C4-2B (cell line): ENCODE measurements at regions not wholly inside any gene's neighbourhood (a gene's known extent, or its start where the extent isn't known, plus 50 kb on each side); places are given as distances from the start of the nearest gene placed in this dataset.

Source experiments
- ZFX ChIP-seq: fragments of 450-650 bp; IDR thresholded peaks from 2 replicates; pipeline ENCODE4 v1.6.1; 2017
- TF ChIP-seq, protein P1 (sequence below): fragments of 450-650 bp; conservative IDR thresholded peaks from 2 replicates; pipeline ENCODE4 v1.5.1; 2017; ENCODE audit warnings: mild to moderate bottlenecking

DNA sequence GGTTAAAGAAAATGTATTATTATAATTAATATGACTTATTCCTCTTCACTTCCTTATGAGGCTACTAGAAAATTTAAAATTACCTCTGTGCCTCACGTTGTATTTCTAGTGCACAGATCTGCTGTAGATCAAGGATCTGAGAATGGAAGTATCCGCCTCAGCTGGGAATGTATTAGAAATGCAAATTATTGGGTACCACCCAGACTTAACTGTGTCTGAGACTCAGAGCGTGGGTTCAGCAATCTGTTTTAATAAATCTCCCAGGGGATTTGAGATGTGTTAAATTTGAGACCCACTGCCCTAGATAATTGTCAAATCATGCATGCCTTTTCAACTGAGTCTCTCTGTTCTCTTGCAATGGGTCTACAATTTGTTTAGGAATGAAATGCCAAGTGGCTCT, 658.0 kb upstream of the NOX3 start:
- TF ChIP-seq, protein P1, sequence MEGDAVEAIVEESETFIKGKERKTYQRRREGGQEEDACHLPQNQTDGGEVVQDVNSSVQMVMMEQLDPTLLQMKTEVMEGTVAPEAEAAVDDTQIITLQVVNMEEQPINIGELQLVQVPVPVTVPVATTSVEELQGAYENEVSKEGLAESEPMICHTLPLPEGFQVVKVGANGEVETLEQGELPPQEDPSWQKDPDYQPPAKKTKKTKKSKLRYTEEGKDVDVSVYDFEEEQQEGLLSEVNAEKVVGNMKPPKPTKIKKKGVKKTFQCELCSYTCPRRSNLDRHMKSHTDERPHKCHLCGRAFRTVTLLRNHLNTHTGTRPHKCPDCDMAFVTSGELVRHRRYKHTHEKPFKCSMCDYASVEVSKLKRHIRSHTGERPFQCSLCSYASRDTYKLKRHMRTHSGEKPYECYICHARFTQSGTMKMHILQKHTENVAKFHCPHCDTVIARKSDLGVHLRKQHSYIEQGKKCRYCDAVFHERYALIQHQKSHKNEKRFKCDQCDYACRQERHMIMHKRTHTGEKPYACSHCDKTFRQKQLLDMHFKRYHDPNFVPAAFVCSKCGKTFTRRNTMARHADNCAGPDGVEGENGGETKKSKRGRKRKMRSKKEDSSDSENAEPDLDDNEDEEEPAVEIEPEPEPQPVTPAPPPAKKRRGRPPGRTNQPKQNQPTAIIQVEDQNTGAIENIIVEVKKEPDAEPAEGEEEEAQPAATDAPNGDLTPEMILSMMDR, result no peak
- TF ChIP-seq ZFX, result no peak
